Erythroblast (primary cell): ENCODE measurements at regions not wholly inside any gene's neighbourhood (a gene's known extent, or its start where the extent isn't known, plus 50 kb on each side); places are given as distances from the start of the nearest gene placed in this dataset.
"Not testable (repeated sequence)": the region's sequence is repeated elsewhere in the genome, so short reads cannot be mapped to it uniquely, and the experiment has no call there.

ENCODE experiments used
- GATA1 ChIP-seq: IDR thresholded peaks from 2 replicates; pipeline ENCODE4 v1.6.1; 2011; ENCODE audit warnings: low read depth, mild to moderate bottlenecking, control low read depth, low read length, moderate library complexity
- POLR2A ChIP-seq: IDR thresholded peaks from 2 replicates; pipeline ENCODE4 v1.6.1; 2011; ENCODE audit warnings: mild to moderate bottlenecking, low read length

DNA sequence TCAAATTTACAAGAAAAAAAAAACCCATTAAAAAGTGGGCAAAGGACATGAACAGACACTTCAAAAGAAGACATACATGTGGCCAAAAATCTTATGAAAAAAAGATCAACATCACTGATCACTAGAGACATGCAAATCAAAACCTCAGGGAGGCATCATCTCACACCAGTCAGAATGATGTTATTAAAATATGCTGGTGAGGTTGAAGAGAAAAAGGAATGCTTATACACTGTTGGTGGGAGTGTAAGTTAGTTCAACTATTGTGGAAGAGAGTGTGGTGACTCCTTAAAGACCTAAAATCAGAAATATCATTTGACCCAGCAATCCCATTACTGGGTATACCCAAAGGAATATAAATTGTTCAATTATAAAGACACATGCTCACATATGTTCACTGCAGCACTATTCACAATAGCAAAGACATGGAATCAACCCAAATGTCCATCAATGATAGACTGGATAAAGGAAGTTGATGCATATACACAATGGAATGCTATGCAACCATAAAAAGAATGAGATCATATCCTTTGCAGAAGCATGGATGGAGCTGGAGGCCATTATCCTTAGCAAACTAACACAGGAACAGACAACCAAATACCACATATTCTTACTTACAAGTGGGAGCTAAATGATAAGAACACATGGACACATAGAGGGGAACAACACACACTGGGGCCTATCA lies 100.3 kb upstream of the GALNT15 start:
- TF ChIP-seq POLR2A, GATA1: not testable (repeated sequence)
